ENCODE measurements at regions not wholly inside any gene's neighbourhood (a gene's known extent, or its start where the extent isn't known, plus 50 kb on each side); places are given as distances from the start of the nearest gene placed in this dataset.

- WGBS, 2 donors = 90 to 92% methylated on average over 2 of the region's 2 CpGs
These were observed 1259.7 kb downstream of the TYW1 start for GRCh38 chr7:68256295-68256694.

GRCh38 chr7:68258609-68259008 lies 1262.0 kb downstream of the TYW1 start:
- no peaks in the 10 kb centered on the region for H3K36me3 ChIP-seq
- DNase-seq = no peak
- 52 to 66% methylated on average over 8 of the region's 8 CpGs for WGBS, 2 donors
- no peak for ATAC-seq (ENCODE audit: low FRiP score in 2 of 2)
- no peak overlapping the region for H3K4me3 ChIP-seq
- no peaks in the 10 kb centered on the region for H3K27me3 ChIP-seq
- no peak overlapping the region for H3K27ac ChIP-seq
- TF ChIP-seq POLR2AphosphoS5 (IDR thresholded peaks at IDR 0.05) = no peak
- no peak for TF ChIP-seq EP300 (IDR thresholded peaks at IDR 0.05)
- H3K4me1 ChIP-seq = no peaks in the 10 kb centered on the region
- H3K9me3 ChIP-seq = no peaks in the 10 kb centered on the region

More at GRCh38 chr7:68256295-68256694, 1259.7 kb downstream of the TYW1 start:
- DNase-seq = no peak
- Histone ChIP-seq H3K27ac (no peak overlapping the region), H3K9me3 (peaks cover 0 to 5% (median 0%) of the 10 kb centered on the region in 4 donors), H3K4me3 (no peak overlapping the region), H3K36me3 (no peaks in the 10 kb centered on the region), H3K4me1 (no peaks in the 10 kb centered on the region), H3K27me3 (no peaks in the 10 kb centered on the region)
- ATAC-seq (ENCODE audit: low FRiP score in 2 of 2) = no peak
- TF ChIP-seq POLR2A (IDR thresholded peaks at IDR 0.05) (no peak), CTCF (IDR thresholded peaks at IDR 0.05) (no peak), POLR2AphosphoS5 (IDR thresholded peaks at IDR 0.05) (no peak)

- no peak for DNase-seq
- Histone ChIP-seq H3K27ac (no peak overlapping the region), H3K9me3 (peaks cover 0 to 26% (median 16%) of the 10 kb centered on the region in 4 donors), H3K4me3 (no peak overlapping the region), H3K4me1 (no peaks in the 10 kb centered on the region), H3K36me3 (no peaks in the 10 kb centered on the region), H3K27me3 (no peaks in the 10 kb centered on the region)
- WGBS, 2 donors = 35 to 66% methylated on average over 3 of the region's 3 CpGs
- TF ChIP-seq EP300 (IDR thresholded peaks at IDR 0.05) = no peak
- no peak for TF ChIP-seq CTCF (IDR thresholded peaks at IDR 0.05)
- TF ChIP-seq POLR2AphosphoS5 (IDR thresholded peaks at IDR 0.05) = no peak
- TF ChIP-seq POLR2A (IDR thresholded peaks at IDR 0.05) = no peak
- ATAC-seq (ENCODE audit: low FRiP score in 2 of 2) = no peak
These were observed 1268.6 kb downstream of the TYW1 start for GRCh38 chr7:68265258-68265657.

GRCh38 chr7:68266004-68266579 lies 1269.5 kb downstream of the TYW1 start:
- H3K4me1 ChIP-seq = no peaks in the 10 kb centered on the region
- H3K36me3 ChIP-seq = no peaks in the 10 kb centered on the region
- H3K9me3 ChIP-seq = peaks cover 0 to 26% (median 16%) of the 10 kb centered on the region in 4 donors
- ATAC-seq (ENCODE audit: low FRiP score in 2 of 2) (no peak), DNase-seq (no peak)
- H3K27ac ChIP-seq = no peak overlapping the region
- TF ChIP-seq EP300 (IDR thresholded peaks at IDR 0.05) (no peak), POLR2AphosphoS5 (IDR thresholded peaks at IDR 0.05) (no peak), POLR2A (IDR thresholded peaks at IDR 0.05) (no peak), CTCF (IDR thresholded peaks at IDR 0.05) (no peak)
- no peak overlapping the region for H3K4me3 ChIP-seq
- no peaks in the 10 kb centered on the region for H3K27me3 ChIP-seq
- WGBS, 2 donors = 83 to 88% methylated on average over 9 of the region's 9 CpGs

- TF ChIP-seq EP300 (IDR thresholded peaks at IDR 0.05) (no peak), CTCF (IDR thresholded peaks at IDR 0.05) (no peak), POLR2AphosphoS5 (IDR thresholded peaks at IDR 0.05) (no peak), POLR2A (IDR thresholded peaks at IDR 0.05) (no peak)
- Histone ChIP-seq H3K27ac (no peak overlapping the region), H3K27me3 (no peaks in the 10 kb centered on the region), H3K9me3 (peaks cover 0 to 26% (median 16%) of the 10 kb centered on the region in 4 donors), H3K4me3 (no peak overlapping the region), H3K36me3 (no peaks in the 10 kb centered on the region), H3K4me1 (no peaks in the 10 kb centered on the region)
- no peak for ATAC-seq (ENCODE audit: low FRiP score in 2 of 2)
- 48 to 68% methylated on average over 2 of the region's 2 CpGs for WGBS, 2 donors
- DNase-seq = no peak
These were observed 1270.9 kb downstream of the TYW1 start for GRCh38 chr7:68267486-68267885.
